SK-N-SH treated with all-trans-retinoic acid at 6 μM for 48 hours (cell line): ENCODE measurements at regions not wholly inside any gene's neighbourhood (a gene's known extent, or its start where the extent isn't known, plus 50 kb on each side); places are given as distances from the start of the nearest gene placed in this dataset.

Source experiments
- BACH2 ChIP-seq: fragments of 250-450 bp; sonication (Bioruptor Pico); IDR thresholded peaks from 2 replicates; pipeline ENCODE4 v1.9.0; 2021; ENCODE audit warnings: mild to moderate bottlenecking, borderline replicate concordance
- CSDC2 ChIP-seq: fragments of 250-450 bp; sonication (Bioruptor Pico); IDR thresholded peaks from 2 replicates; pipeline ENCODE4 v1.5.0; 2020; ENCODE audit warnings: mild to moderate bottlenecking, moderate library complexity
- GLIS3 ChIP-seq: fragments of 250-450 bp; sonication (Bioruptor Pico); IDR thresholded peaks from 2 replicates; pipeline ENCODE4 v1.5.0; 2020; ENCODE audit warnings: mild to moderate bottlenecking, moderate library complexity
- RARB ChIP-seq: fragments of 250-450 bp; sonication (Bioruptor Pico); IDR thresholded peaks from 2 replicates; pipeline ENCODE4 v1.8.0; 2021; ENCODE audit warnings: mild to moderate bottlenecking, moderate library complexity
- SNAI2 ChIP-seq: fragments of 250-450 bp; sonication (Bioruptor Pico); IDR thresholded peaks from 2 replicates; pipeline ENCODE4 v1.5.0; 2020; ENCODE audit warnings: mild to moderate bottlenecking, moderate library complexity
- TCF4 ChIP-seq: fragments of 250-450 bp; sonication (Bioruptor Pico); IDR thresholded peaks from 2 replicates; pipeline ENCODE4 v1.8.0; 2021; ENCODE audit warnings: mild to moderate bottlenecking, moderate library complexity, borderline replicate concordance
- ZC3H10 ChIP-seq: fragments of 250-450 bp; sonication (Bioruptor Pico); IDR thresholded peaks from 2 replicates; pipeline ENCODE4 v1.5.1; 2021; ENCODE audit warnings: mild to moderate bottlenecking, moderate library complexity
- ZFP3 ChIP-seq: fragments of 250-450 bp; sonication (Bioruptor Pico); IDR thresholded peaks from 2 replicates; pipeline ENCODE4 v1.5.0; 2020; ENCODE audit warnings: mild to moderate bottlenecking, moderate library complexity
- ZFP30 ChIP-seq: fragments of 450-650 bp; formaldehyde crosslinking; IDR thresholded peaks from 2 replicates; pipeline ENCODE4 v1.5.0; 2022; ENCODE audit warnings: mild to moderate bottlenecking, moderate library complexity
- ZNF70 ChIP-seq: fragments of 450-650 bp; formaldehyde crosslinking; IDR thresholded peaks from 2 replicates; pipeline ENCODE4 v1.5.0; 2020; ENCODE audit warnings: mild to moderate bottlenecking, moderate library complexity
- ZNF8 ChIP-seq: fragments of 450-650 bp; formaldehyde crosslinking; IDR thresholded peaks from 2 replicates; pipeline ENCODE4 v1.5.0; 2020; ENCODE audit warnings: mild to moderate bottlenecking, moderate library complexity
- TF ChIP-seq, protein P1 (sequence below): fragments of 250-450 bp; sonication (Bioruptor Pico); IDR thresholded peaks from 2 replicates; pipeline ENCODE4 v1.8.0; 2020; ENCODE audit warnings: mild to moderate bottlenecking, moderate library complexity, borderline replicate concordance
- TF ChIP-seq, protein P2 (sequence below): fragments of 250-450 bp; sonication (Bioruptor Pico); IDR thresholded peaks from 2 replicates; pipeline ENCODE4 v1.5.1; 2021; ENCODE audit warnings: mild to moderate bottlenecking, moderate library complexity
- TF ChIP-seq, protein P3 (sequence below): fragments of 250-450 bp; sonication (Bioruptor Pico); IDR thresholded peaks from 2 replicates; pipeline ENCODE4 v1.5.1; 2020; ENCODE audit warnings: low read depth, mild to moderate bottlenecking, moderate library complexity

DNA sequence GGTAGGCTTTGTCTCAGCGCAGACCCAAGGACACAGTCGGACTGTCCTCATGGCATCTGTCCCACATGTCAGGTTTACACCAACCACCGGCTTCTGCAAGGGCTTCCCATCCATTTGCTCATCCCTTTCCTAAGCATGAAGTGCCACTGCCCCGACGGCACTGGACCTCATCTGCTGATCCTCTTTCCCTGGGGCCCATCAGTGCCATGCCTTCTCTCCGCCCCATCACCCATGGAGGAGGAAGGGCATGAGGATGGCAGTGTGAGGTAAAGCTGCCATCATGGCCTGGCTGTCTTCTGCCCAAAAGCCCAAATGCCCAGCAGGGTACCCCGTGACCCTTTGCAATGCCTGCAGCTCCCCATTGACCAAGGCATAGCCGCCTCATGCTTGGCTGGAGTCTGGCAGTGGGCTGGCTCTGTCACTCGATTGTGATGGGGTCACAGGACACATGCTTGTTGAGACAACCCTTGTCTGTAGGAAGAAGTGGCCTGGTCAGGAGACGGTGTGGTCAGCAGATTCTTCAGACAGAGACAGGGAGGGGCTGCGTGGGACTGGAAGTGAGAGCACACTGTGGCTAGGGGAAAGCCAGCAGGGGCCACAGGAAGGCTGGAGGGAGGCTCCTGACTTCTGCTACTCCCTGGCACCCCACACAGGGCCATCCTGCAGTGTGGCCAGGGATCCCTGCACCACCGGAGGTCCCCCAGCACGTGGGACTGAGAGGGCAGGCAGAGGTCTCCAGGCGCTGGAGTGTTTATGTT is 493.7 kb upstream of the HS6ST1 start:
- TF ChIP-seq GLIS3 (CRISPR knock-in tag) (no peak), SNAI2 (CRISPR knock-in tag) (no peak), ZFP30 (CRISPR knock-in tag) (no peak), BACH2 (CRISPR knock-in tag) (no peak), ZNF8 (no peak), CSDC2 (no peak), ZNF70 (no peak), ZC3H10 (CRISPR knock-in tag) (no peak), ZFP3 (CRISPR knock-in tag) (no peak), RARB (CRISPR knock-in tag) (no peak), TCF4 (CRISPR knock-in tag) (no peak)
- TF ChIP-seq, protein P1, sequence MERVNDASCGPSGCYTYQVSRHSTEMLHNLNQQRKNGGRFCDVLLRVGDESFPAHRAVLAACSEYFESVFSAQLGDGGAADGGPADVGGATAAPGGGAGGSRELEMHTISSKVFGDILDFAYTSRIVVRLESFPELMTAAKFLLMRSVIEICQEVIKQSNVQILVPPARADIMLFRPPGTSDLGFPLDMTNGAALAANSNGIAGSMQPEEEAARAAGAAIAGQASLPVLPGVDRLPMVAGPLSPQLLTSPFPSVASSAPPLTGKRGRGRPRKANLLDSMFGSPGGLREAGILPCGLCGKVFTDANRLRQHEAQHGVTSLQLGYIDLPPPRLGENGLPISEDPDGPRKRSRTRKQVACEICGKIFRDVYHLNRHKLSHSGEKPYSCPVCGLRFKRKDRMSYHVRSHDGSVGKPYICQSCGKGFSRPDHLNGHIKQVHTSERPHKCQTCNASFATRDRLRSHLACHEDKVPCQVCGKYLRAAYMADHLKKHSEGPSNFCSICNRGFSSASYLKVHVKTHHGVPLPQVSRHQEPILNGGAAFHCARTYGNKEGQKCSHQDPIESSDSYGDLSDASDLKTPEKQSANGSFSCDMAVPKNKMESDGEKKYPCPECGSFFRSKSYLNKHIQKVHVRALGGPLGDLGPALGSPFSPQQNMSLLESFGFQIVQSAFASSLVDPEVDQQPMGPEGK (CRISPR knock-in tag) = no peak
- TF ChIP-seq, protein P2, sequence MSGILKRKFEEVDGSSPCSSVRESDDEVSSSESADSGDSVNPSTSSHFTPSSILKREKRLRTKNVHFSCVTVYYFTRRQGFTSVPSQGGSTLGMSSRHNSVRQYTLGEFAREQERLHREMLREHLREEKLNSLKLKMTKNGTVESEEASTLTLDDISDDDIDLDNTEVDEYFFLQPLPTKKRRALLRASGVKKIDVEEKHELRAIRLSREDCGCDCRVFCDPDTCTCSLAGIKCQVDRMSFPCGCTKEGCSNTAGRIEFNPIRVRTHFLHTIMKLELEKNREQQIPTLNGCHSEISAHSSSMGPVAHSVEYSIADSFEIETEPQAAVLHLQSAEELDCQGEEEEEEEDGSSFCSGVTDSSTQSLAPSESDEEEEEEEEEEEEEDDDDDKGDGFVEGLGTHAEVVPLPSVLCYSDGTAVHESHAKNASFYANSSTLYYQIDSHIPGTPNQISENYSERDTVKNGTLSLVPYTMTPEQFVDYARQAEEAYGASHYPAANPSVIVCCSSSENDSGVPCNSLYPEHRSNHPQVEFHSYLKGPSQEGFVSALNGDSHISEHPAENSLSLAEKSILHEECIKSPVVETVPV = no peak
- TF ChIP-seq, protein P3, sequence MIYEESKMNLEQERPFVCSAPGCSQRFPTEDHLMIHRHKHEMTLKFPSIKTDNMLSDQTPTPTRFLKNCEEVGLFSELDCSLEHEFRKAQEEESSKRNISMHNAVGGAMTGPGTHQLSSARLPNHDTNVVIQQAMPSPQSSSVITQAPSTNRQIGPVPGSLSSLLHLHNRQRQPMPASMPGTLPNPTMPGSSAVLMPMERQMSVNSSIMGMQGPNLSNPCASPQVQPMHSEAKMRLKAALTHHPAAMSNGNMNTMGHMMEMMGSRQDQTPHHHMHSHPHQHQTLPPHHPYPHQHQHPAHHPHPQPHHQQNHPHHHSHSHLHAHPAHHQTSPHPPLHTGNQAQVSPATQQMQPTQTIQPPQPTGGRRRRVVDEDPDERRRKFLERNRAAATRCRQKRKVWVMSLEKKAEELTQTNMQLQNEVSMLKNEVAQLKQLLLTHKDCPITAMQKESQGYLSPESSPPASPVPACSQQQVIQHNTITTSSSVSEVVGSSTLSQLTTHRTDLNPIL (CRISPR knock-in tag) = no peak
